Loucy (cell line): ENCODE measurements at regions not wholly inside any gene's neighbourhood (a gene's known extent, or its start where the extent isn't known, plus 50 kb on each side); places are given as distances from the start of the nearest gene placed in this dataset.

Source experiments
- H2AFZ ChIP-seq: fragments of 200-600 bp; sonication (generic); 2 replicates; pipeline ENCODE4 v1.6.0; 2016; ENCODE audit warnings: antibody characterized with exemption, mild to moderate bottlenecking, low read length, moderate library complexity
- H3F3A ChIP-seq: fragments of 200-600 bp; 2 replicates; pipeline ENCODE4 v1.6.0; 2016; ENCODE audit warnings: antibody characterized with exemption, low read depth, mild to moderate bottlenecking
- H3K27me3 ChIP-seq: fragments of 200-600 bp; sonication (generic); 2 replicates; pipeline ENCODE4 v1.6.1; 2014; ENCODE audit warnings: low read length, mild to moderate bottlenecking; ENCODE audit not compliant: insufficient read depth, poor library complexity, severe bottlenecking
- H3K36me3 ChIP-seq: fragments of 200-600 bp; sonication (generic); 2 replicates; pipeline ENCODE4 v1.6.1; 2016; ENCODE audit warnings: low read length; ENCODE audit not compliant: insufficient read depth
- H3K4me1 ChIP-seq: fragments of 200-600 bp; sonication (generic); 2 replicates; pipeline ENCODE4 v1.5.1; 2014; ENCODE audit warnings: low read length, mild to moderate bottlenecking; ENCODE audit not compliant: insufficient read depth, poor library complexity, severe bottlenecking
- H3K4me2 ChIP-seq: fragments of 200-600 bp; sonication (generic); 2 replicates; pipeline ENCODE4 v1.6.0; 2014; ENCODE audit warnings: antibody characterized with exemption, low read length, low read depth, mild to moderate bottlenecking; ENCODE audit not compliant: poor library complexity, severe bottlenecking
- H3K4me3 ChIP-seq: fragments of 200-600 bp; sonication (generic); 2 replicates; pipeline ENCODE4 v1.5.1; 2014; ENCODE audit warnings: low read length, mild to moderate bottlenecking, mixed read lengths; ENCODE audit not compliant: poor library complexity, severe bottlenecking
- H3K79me2 ChIP-seq: fragments of 200-600 bp; sonication (generic); 2 replicates; pipeline ENCODE4 v1.6.1; 2014; ENCODE audit warnings: low read length; ENCODE audit not compliant: insufficient read depth
- H3K9ac ChIP-seq: fragments of 200-600 bp; sonication (generic); 2 replicates; pipeline ENCODE4 v1.6.0; 2014; ENCODE audit warnings: mild to moderate bottlenecking, low read depth, low read length, moderate library complexity; ENCODE audit not compliant: poor library complexity, severe bottlenecking
- H3K9me2 ChIP-seq: fragments of 200-600 bp; sonication (generic); replicated peaks from 2 replicates; pipeline ENCODE4 v1.6.1; 2016; ENCODE audit warnings: low read depth, low read length, mixed read lengths
- H3K9me3 ChIP-seq: fragments of 200-600 bp; sonication (generic); 2 replicates; pipeline ENCODE4 v1.6.1; 2014; ENCODE audit warnings: mild to moderate bottlenecking, antibody characterized with exemption, low read length, low read depth; ENCODE audit not compliant: insufficient read depth
- H4K20me1 ChIP-seq: fragments of 200-600 bp; sonication (generic); 2 replicates; pipeline ENCODE4 v1.6.0; 2014; ENCODE audit warnings: antibody characterized with exemption, low read length, mild to moderate bottlenecking; ENCODE audit not compliant: insufficient read depth, poor library complexity, severe bottlenecking
- CTCF ChIP-seq: fragments of 200-600 bp; sonication (generic); conservative IDR thresholded peaks from 2 replicates; pipeline ENCODE4 v1.5.1; 2014; ENCODE audit warnings: mild to moderate bottlenecking, antibody characterized with exemption, low read length
- EZH2phosphoT487 ChIP-seq: fragments of 200-600 bp; IDR thresholded peaks from 2 replicates; pipeline ENCODE4 v1.6.1; 2018; ENCODE audit warnings: antibody characterized with exemption, mild to moderate bottlenecking, moderate library complexity, borderline replicate concordance

- Histone ChIP-seq H3K27me3 (no peaks in the 10 kb centered on the region), H3K9me2 (no peaks in the 10 kb centered on the region), H2AFZ (no peak overlapping the region), H3F3A (peaks cover 9% of the 10 kb centered on the region), H3K4me1 (peaks cover 74% of the 10 kb centered on the region), H3K9me3 (no peaks in the 10 kb centered on the region), H3K9ac (peak overlapping the region; percentile 87), H3K36me3 (no peaks in the 10 kb centered on the region), H3K79me2 (peaks cover 5% of the 10 kb centered on the region; the same call in 1 of the 2 replicates), H3K4me3 (no peak overlapping the region), H3K4me2 (peak overlapping the region; percentile 34), H4K20me1 (no peaks in the 10 kb centered on the region)
- TF ChIP-seq CTCF (no peak), EZH2phosphoT487 (no peak)
Observed at GRCh38 chr13:26978081-26978860, 193.3 kb downstream of the USP12 start.

GRCh38 chr13:26977541-26977940 is 194.1 kb downstream of the USP12 start:
- peaks cover 2% of the 10 kb centered on the region for H3F3A ChIP-seq
- peak overlapping the region; percentile 87 for H3K9ac ChIP-seq
- no peaks in the 10 kb centered on the region for H3K9me2 ChIP-seq
- H2AFZ ChIP-seq = 0 out of 2 replicates have a peak overlapping the region, but pooled peaks have one; percentile 26
- H3K4me2 ChIP-seq = peak overlapping the region; percentile 34
- no peak for TF ChIP-seq CTCF
- no peak for TF ChIP-seq EZH2phosphoT487
- no peaks in the 10 kb centered on the region for H4K20me1 ChIP-seq
- H3K9me3 ChIP-seq = no peaks in the 10 kb centered on the region
- no peaks in the 10 kb centered on the region for H3K36me3 ChIP-seq
- H3K4me3 ChIP-seq = peak overlapping the region; percentile 23
- peaks cover 5% of the 10 kb centered on the region; the same call in 1 of the 2 replicates for H3K79me2 ChIP-seq
- peaks cover 72% of the 10 kb centered on the region for H3K4me1 ChIP-seq
- H3K27me3 ChIP-seq = no peaks in the 10 kb centered on the region

- TF ChIP-seq CTCF (no peak), EZH2phosphoT487 (no peak)
- Histone ChIP-seq H3F3A (no peaks in the 10 kb centered on the region), H3K27me3 (no peaks in the 10 kb centered on the region), H3K4me2 (peak overlapping the region; percentile 34), H3K79me2 (peaks cover 1% of the 10 kb centered on the region; the same call in 1 of the 2 replicates), H3K36me3 (no peaks in the 10 kb centered on the region), H2AFZ (no peak overlapping the region), H3K9me2 (no peaks in the 10 kb centered on the region), H3K4me1 (peaks cover 64% of the 10 kb centered on the region), H3K9me3 (no peaks in the 10 kb centered on the region), H3K4me3 (no peak overlapping the region), H3K9ac (peak overlapping the region; percentile 87), H4K20me1 (no peaks in the 10 kb centered on the region)
Observed at GRCh38 chr13:26976313-26976712, 195.3 kb downstream of the USP12 start.
